Stimulated activated CD8-positive, alpha-beta memory T cell treated with anti-CD3 and anti-CD28 coated beads, Interleukin-12 subunit alpha, Interleukin-12 subunit beta, amount 100 ng/mL, for 1 hour (primary cell): ENCODE measurements at regions not wholly inside any gene's neighbourhood (a gene's known extent, or its start where the extent isn't known, plus 50 kb on each side); places are given as distances from the start of the nearest gene placed in this dataset.
"Not testable (repeated sequence)": the region's sequence is repeated elsewhere in the genome, so short reads cannot be mapped to it uniquely, and the experiment has no call there.

Source experiments
- DNase-seq: peaks from one replicate; pipeline ENCODE4 v3.0.0-alpha.2; 2020; ENCODE audit warnings: low read depth

DNA sequence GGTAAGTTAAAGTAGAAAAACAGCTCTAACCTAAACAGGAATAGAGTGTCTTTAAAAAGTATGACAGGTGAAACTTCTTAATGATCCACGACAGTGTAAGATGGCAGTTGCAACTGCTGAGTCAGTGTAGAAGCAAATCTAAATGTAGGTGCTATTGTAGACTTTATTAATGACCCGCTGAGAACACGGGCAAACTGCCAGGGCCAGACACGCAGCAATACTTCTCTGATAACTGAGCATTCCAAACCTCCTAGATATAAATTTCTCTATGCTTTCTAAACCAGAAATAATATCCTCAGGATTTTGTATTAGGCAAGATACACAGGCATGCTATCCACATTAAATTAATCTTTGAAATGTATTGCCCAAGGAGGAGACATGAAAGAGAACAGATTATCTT, 1076.4 kb downstream of the HACE1 start:
- DNase-seq = no peak

DNA sequence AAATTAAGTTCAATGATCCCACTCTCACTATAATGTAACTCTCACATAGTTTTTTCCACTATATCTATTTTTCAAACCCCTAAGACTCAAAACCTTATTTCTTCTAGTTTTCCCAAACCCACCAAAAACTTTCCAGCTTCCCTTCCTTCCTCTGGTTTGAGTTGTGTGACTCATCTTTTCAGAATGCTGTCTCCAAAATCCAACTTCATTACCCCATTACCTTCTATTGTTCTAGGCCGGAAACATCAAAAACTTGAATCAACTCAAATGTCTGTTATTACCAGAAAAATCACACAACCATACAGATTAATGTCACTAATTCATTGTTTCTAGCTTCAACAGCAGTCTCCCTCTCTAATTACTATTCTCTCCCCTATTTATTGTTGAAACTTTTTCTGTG, 1090.3 kb downstream of the HACE1 start:
- DNase-seq = no peak

DNA sequence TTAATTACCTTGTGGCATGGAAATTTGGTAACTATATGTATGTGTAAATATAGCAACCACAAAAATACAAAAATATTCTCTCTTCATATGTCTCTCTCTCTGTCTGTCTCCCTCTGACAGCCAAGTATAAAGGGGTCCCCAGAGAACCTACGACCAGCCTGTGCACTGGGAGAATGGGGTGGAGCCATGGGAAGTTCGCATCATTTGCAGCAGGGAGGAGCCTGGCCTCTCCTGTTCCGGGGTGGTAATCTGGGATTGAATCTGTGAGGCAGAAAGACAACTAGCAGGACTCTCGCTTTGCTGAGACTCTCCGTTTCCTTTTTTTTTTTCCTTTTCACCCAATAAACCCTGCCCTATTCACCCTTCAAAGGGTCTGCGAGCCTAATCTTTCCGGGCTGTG, 1109.1 kb downstream of the HACE1 start:
- DNase-seq = no peak

DNA sequence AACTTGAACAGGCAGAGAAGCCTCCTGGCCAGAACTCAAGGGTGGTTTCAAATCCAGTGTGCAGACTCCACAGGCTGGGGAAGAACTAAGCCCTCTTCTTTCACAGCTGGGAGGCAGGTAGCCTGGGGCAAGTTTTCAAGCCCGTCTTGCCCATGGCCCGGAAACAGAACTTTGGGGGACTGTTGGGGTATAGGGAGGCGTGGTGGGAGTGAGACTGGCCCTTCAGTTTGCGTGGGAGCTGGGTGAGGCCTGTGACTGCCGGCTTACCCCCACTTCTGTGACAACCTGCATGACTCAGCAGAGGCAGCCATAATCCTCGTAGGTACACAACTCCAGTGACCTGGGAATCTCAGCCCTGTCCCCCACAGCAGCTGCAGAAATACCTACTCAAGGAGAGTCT, 1125.7 kb downstream of the HACE1 start:
- no peak for DNase-seq

DNA sequence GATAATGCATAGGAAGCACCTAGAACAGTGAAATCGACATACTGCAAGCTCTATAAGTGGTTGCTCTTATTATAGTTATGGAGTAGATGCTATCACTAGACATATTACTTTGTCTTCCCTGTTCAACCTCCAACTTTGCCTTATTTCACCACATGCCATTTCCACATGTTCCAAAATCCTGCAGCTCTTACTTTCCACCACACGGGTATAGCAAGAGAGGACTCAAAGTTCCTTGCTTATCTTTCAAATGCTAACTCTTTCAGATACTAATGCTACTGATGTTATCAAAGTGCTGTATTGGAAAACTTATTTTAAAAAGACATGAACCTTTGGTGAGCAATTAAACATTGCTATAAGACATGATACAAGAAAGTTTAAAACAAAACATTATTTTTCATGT, 1130.1 kb downstream of the HACE1 start:
- no peak for DNase-seq

DNA sequence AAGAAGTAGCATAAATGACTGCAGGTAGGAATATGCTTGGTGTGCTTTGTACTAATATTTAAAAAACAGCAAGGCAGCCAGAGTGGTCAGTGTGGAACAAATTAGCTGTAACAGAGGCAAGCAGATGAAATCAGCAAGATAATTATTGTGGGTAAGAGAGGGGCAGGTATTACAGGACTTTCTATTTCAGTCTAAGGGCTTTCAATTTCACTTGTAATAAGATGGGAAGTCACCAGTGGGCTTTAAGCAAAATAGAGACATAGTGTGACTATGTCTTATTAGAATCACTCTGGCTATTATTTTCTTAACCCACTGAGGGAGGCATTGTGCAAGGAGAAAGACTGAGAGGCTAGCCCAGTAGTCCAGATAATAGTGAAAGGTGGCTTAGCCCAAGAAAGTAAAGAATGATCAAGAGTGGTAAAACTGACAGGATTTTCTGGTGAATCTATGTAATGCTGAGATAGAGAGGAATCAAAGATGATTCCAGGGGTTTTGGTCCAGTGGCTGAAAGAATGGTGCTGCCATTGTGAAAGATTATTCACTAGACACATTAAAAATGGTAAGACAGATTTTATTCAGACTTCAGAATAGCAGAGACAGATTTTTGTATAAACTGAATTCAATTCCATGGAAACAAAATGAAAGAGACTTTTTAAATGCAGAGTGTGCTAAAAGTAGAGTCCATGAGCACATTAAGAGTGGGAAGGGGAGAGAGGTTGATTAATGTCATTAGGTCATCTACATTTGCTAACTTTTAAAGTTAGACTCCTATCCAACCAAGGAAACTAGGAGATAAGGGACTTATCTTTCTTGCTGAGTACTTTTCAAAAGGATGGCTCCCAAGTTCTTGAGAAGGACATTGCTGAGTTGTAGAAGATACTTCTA, 1136.0 kb downstream of the HACE1 start:
- no peak for DNase-seq

DNA sequence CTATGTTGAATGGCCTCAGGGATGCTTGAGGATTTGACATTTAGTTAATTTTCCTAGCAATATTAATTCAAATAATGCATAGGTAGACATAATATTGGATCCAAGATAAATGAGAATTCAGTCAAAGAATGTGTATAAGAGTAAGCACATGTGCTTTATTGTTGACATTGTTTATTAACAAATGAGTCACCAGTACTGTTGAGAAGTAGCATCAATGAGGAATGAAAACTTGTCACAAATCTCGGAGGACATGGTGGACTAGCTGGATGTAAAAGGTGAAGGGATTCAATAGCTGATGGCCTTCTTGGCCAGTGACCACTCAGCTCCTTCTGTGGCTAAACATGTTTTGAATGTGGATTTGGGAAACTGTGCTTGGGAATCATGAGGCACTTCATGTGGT, 1137.0 kb downstream of the HACE1 start:
- no peak for DNase-seq

DNA sequence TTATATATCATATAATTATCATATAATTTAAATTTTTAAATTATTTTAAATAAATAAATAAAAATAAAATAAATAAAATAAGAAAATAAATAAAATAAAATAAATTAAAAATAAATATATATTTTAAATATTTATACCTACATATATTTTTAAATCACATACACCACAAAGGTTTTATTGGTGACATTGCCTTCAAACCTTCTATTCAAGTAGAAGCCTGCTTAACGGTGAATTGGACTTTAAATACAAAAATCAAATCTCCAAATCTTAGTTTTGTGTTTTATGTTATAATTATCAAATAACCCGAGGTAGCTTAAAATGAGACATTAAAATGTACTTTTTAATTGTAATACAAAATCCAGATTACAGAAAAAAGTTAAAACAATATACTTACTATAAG, 1137.8 kb downstream of the HACE1 start:
- DNase-seq = no peak

DNA sequence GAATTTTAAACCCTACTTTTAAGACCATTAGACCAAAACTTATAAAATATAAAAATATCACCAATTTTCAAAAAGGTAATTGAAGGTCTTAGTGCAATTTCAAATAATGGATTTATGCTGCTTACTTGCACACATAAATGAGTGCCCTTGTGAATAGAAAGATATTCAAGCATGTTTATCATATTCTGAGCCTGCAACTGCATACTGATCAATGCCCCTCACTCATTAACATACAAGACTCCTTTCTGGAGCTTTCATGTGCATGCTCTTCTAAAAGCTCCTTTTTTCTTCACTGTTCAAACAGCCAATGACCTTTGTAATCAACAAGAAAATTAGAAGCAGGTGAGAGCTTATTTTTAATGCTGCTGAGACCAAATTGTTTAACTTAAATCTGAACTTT, 1139.3 kb downstream of the HACE1 start:
- no peak for DNase-seq

DNA sequence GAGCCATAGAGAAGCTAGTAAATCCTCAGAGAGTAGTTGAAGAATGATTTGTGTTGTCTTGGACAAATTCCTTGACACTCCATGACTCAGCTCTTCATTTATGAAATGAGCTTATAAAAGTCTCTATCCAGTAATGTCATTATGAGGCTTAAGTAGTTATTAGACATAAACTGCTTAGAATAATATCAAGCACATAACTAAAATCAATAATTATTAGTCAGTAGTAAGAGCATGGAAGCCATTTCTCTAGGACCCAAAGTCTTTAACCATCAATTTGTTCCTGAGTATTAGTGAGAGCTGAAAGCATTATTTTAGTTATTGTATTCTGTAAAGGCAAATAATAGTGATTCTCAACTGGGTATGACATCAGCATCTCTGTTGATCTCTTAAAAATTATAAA, 1140.2 kb downstream of the HACE1 start:
- DNase-seq = no peak

DNA sequence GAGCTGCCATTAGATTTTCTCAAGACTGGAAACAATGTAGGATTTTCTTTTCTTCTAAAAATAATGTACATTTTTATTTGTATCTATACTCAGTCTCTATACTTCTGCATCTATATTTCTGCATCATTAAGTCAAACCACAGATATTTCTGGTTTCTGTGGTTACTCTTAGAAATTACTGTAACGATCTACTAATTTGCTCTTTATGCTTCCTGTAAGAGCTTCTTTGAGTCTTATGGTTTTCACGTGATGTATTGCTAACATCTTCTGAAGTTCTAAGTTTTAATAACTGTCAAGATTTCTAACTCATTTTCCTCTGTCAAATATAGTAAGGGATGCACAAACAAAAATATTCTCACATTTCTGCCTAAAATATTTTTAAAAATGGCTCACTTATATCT, 1144.5 kb downstream of the HACE1 start:
- DNase-seq = no peak

DNA sequence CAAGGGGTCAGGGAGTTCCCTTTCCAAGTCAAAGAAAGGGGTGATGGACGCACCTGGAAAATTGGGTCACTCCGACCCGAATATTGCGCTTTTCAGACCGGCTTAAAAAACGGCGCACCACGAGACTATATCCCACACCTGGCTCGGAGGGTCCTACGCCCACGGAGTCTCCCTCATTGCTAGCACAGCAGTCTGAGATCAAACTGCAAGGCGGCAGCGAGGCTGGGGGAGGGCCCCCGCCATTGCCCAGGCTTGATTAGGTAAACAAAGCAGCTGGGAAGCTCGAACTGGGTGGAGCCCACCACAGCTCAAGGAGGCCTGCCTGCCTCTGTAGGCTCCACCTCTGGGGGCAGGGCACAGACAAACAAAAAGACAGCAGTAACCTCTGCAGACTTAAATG, 1150.5 kb downstream of the HACE1 start:
- not testable (repeated sequence) for DNase-seq

DNA sequence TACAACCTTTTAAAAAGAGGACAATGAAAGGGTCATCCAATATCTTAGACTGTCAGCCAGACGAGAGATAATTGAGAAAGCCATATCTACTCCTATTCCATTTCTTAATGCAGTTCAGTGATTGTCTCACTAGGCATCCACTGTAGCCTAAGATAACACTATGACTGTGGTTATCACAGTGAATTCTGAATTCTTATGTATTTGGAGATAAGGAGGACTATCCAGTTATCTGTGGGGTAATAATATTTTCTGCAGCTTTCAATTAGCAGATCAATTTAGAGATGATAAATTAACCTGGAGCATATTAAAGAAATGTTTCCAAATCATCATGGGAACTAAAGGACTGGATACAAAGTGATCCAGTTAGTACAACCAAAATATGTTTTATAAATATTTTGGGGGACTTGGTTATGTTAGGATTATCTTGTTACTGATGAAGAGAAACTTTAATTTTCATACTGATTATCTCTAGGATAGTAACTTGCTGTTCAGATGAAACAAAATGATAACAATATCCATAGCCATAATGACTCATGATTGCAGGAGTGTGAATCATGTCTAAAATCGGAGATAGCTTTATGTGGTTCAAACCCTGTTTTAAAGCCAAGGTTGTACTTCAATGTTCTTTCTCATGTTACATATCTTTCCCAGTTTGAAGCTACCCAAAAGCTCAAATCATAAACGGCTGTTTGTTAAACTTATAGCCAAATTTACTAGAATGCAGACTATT, 1152.0 kb downstream of the HACE1 start:
- DNase-seq = no peak

DNA sequence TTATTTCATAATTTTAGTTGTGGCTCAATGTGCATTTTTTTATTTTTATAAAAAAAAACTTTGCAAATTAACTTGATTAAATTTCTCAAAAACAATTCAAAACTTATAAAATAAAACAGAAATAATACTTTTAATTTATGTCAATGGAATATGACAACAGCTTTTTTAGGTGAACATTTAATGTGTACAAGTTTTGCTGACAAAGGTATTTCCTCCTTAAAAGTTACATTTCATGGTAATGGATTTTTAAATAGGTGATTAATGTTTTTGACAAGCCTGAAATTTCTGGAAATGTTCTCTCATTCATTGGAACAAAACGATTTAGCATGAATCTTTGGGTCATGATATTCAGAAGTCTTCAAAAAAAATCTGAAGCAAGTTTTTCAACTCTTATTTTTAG, 1160.0 kb downstream of the HACE1 start:
- no peak for DNase-seq

DNA sequence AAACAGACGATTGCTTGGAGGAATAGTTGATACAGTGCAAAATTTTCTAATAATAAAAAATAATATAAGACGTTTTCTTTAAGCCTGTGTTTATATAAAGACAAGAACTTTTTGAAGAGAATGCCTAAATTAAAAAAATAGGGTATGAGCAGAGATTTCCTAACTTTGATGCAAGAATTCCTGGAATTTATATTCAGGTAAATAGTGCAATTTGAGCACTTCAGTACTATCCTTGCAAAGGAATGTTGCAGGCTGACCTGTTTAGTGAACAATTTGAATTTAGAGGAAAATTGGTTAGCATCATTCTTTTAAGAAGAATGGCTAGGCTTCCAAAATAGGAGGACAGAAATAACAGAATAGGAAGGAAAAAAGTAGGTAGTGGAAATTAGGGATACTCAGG, 1172.3 kb downstream of the HACE1 start:
- no peak for DNase-seq

DNA sequence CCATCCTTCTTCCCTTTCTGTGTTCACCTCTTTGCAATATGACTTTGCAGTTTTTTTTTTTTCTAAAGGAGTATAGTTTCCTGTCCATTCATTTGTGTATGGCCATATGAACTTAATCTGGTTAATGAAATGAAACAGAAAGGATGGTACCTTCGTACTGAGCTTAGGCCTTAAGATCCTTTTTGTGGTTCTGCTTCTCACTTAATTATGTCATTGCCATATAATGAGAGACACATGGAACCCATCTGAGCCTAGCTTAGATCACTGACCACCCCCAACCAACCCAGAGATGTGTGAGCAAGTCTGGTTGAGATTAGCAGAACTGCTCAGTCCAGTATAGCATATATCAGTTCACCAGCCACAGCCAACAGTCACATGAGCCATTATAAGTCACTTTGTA, 1179.6 kb downstream of the HACE1 start:
- no peak for DNase-seq

DNA sequence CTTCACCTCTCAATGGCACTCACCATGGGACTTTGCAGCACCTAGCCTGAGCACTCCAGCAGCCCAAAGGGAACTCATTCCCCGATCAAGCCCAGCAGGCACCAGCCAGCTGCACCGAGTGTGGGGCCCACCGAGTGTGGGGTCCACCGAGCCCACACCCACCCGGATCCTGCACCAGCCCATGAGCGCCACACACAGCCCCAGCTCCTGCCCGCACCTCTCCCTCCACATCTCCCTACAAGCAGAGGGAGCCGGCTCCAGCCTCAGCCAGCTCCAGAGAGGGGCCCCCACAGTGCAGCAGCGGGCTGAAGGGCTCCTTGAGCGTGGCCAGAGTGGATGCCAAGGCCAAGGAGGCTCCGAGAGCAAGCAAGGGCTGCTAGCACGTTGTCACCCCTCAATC, 1182.4 kb downstream of the HACE1 start:
- DNase-seq = no peak

DNA sequence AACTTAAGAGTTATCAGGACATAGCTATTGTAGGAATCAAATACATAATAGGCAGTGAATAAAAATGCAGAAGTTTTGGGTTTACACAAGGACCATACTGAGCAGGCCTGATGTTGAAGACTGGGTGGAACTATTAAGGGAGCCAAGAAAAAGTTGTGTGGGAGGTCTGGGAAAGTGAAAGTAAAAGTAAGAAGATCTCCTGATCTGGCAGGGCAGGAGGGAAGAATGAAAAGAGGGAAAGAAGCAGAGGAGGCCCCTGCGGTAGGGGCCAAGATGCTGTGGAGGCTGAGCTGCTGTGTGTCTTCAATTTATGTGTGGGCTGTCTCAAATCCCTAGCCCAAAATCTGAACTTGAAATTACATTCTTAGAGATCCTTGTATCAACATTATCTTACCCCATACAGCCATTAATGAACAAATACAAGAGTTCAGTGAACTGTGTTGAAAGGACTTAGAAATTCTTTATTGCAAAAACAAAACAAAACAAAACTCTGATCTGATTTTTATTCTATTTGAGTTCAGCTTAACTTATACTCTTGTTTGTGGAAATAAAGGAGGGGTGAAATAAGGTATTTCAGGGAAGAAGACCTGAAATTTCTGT, 1183.8 kb downstream of the HACE1 start:
- no peak for DNase-seq

DNA sequence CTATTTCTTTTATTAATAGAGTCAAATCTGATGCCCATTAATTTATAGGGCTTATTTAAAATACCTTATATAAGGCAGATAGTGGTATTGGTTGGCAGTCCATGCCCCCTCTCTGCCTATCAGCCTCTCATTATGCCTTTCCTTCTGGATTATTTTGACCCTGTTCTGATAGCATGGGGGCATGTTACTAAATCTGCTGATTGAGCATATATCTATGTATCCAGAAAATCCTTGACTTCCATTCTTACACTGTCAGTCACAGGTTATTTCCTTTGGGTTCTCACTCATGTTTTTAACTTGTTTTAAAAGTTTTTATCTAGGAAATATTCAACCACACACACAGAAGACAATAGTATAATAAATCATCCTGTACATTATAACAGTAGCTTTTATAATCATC, 1184.9 kb downstream of the HACE1 start:
- no peak for DNase-seq

DNA sequence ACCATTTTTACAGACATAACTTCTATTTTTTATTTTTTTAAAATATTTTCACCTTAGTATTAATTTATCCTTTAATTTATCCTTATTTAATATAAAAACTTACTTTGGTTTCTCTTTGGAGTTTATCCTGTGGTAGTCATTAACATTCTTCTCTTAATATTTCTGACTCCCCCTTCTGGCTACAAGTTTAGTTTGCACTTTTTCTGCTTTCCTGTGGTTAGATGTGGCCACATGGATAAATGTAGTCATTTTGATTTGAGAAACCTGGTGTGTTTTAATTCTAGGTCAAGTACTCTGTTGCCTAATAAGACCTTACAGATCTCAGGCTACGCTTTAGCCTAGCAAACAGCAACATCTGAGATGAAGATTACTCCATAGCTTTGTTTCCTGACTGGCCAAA, 1187.5 kb downstream of the HACE1 start:
- DNase-seq = no peak

DNA sequence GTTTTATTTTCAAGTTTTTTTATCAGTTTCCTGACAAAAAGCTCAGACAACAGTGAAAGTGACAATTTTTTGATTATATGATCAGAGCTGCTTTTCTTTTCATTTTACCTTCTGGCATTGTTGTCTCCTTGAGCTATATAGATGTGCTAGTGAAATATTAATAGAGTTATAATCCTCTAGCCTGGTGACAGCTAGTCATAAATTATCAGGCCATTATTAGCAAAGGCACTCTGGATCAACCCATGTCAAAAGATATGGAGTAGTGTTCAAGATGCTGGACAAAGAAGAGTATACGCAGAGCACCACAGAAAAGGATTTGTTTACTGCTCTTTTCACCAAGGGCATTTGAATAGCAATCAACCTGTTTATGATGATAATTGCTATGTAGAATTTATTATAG, 1230.1 kb downstream of the HACE1 start:
- no peak for DNase-seq

DNA sequence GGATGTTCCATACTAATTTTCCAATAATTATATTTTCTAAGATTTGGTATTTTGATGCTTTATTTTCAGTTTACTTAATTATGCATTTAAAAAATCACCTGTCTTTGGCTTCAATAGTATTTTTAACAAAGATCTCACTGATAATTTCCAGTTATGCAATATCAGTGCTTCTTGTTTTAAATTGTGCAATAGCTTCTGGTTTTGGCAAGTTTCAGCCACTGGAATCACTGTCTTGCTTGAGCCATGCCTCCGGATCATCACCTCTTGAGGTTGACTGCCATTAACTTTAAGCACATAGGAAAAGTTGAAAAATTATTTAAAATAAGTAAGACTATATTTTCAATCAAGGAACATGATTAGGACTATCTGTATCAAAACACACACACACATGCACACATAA, 1242.1 kb downstream of the HACE1 start:
- no peak for DNase-seq

DNA sequence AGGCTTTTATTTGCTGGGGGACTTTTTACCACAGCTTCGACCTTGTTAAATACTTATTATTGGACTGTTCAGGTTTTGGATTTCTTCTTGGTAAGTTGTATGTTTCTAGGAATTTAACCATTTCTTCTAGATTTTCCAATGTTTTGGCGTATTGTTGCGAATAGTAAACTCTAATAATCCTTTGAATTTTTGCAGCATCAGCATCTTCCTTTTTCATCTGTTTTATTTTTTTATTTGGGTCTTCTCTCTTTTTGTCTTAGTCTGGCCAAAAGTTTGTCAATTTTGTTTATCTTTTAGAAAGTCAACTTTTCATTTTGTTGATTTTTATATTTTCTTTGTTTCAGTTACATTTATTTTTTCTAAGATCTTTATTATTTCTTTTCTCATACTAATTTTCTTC, 1272.0 kb downstream of the HACE1 start:
- DNase-seq = no peak
